HepG2 (cell line): ENCODE measurements at regions not wholly inside any gene's neighbourhood (a gene's known extent, or its start where the extent isn't known, plus 50 kb on each side); places are given as distances from the start of the nearest gene placed in this dataset.

ENCODE experiments used
- ATAC-seq: fragments of 200-7000 bp; cut with Tn5 transposase; 3 replicates; pipeline ENCODE4 v1.9.1; 2020; ENCODE audit warnings: mild to moderate bottlenecking, moderate library complexity
- BruUV-seq: library from RNA; stranded (reverse); fragments of 400-500 nt; replicated peaks from 2 replicates; lab custom pipeline; 2021; lab: Mats Ljungman, UMichigan
- CTCF ChIA-PET: fragments of 300-600 bp; formaldehyde crosslinking; extraction: SDS; loops from one replicate; lab custom pipeline; 2021; ENCODE audit warnings: low total read pairs, inconsistent platforms, low intra/inter-chr PET ratio; lab: Yijun Ruan, JAX
- POLR2A ChIA-PET: fragments of 350-600 bp; sonication (Branson Sonifier 250); formaldehyde crosslinking; loops from one replicate; lab custom pipeline; 2020; ENCODE audit warnings: antibody characterized with exemption, inconsistent platforms; lab: Yijun Ruan, JAX
- DNase-seq: peaks from one replicate; pipeline ENCODE4 v3.0.0-alpha.2; 2015; ENCODE audit warnings: low spot score
- FAIRE-seq: peaks from 3 replicates; lab custom pipeline; 2011; peaks lifted over from hg19 to GRCh38; lab: Jason Lieb, UNC
- H2AFZ ChIP-seq: one replicate; pipeline ENCODE4 v1.6.1; 2011; ENCODE audit warnings: low read length, inconsistent platforms
- H3K27ac ChIP-seq: fragments of 300-600 bp; 3 replicates; pipeline ENCODE4 v1.8.0; 2011; ENCODE audit warnings: mixed run types, mild to moderate bottlenecking, mixed read lengths, low read length, inconsistent platforms; ENCODE audit not compliant: insufficient read depth; ENCODE audit errors: extremely low read length
- H3K27me3 ChIP-seq, 2 experiments: fragments of 200-600 bp in 1 of 2; 2 replicates in 1 of 2; 3 replicates in 1 of 2; pipeline versions ENCODE4 v1.6.0 to v1.8.0; 2011; ENCODE audit warnings: low read length in 2 of 2, mild to moderate bottlenecking in 2 of 2, moderate library complexity in 2 of 2, inconsistent platforms in 1 of 2; ENCODE audit not compliant: insufficient read depth in 2 of 2, control insufficient read depth in 1 of 2
- H3K36me3 ChIP-seq, 2 experiments: fragments of 200-600 bp in 1 of 2; replicated peaks in 1 of 2; 2 replicates in 1 of 2; 3 replicates in 1 of 2; pipeline versions ENCODE4 v1.5.1 to v1.8.0; 2011; ENCODE audit warnings: low read length in 2 of 2, inconsistent platforms in 1 of 2; ENCODE audit not compliant: insufficient read depth in 2 of 2, control insufficient read depth in 1 of 2
- H3K4me1 ChIP-seq: 2 replicates; pipeline ENCODE4 v1.5.1; 2012; ENCODE audit warnings: low read length, inconsistent platforms; ENCODE audit not compliant: insufficient read depth
- H3K4me2 ChIP-seq: 2 replicates; pipeline ENCODE4 v1.6.0; 2011; ENCODE audit warnings: low read depth, low read length, inconsistent platforms
- H3K4me3 ChIP-seq, 3 experiments: fragments of 200-600 bp in 1 of 3; sonication (generic), shearing (Covaris generic) in 1 of 3; replicated peaks in 1 of 3; 2 replicates each; pipeline ENCODE4 v1.5.1; 2011 to 2016; ENCODE audit warnings: low read length in 3 of 3, inconsistent platforms in 2 of 3, low read depth in 2 of 3, mild to moderate bottlenecking in 2 of 3, control low read depth in 1 of 3, mixed read lengths in 1 of 3; ENCODE audit not compliant: insufficient read depth in 1 of 3
- H3K79me2 ChIP-seq: one replicate; pipeline ENCODE4 v1.6.1; 2011; ENCODE audit warnings: low read length, inconsistent platforms; ENCODE audit not compliant: insufficient read depth
- H3K9ac ChIP-seq: 2 replicates; pipeline ENCODE4 v1.6.0; 2011; ENCODE audit warnings: mild to moderate bottlenecking, low read depth, low read length, inconsistent platforms; ENCODE audit not compliant: insufficient read depth
- H3K9me3 ChIP-seq: 2 replicates; pipeline ENCODE4 v1.5.1; 2012; ENCODE audit warnings: mild to moderate bottlenecking, low read length
- H4K20me1 ChIP-seq: 2 replicates; pipeline ENCODE4 v1.6.0; 2011; ENCODE audit warnings: inconsistent platforms, mild to moderate bottlenecking, low read length, moderate library complexity; ENCODE audit not compliant: insufficient read depth
- EHMT2 ChIP-seq: fragments of 200-600 bp; sonication (generic); IDR thresholded peaks from 2 replicates; pipeline ENCODE4 v1.7.0; 2017; ENCODE audit warnings: antibody characterized with exemption, low read depth, low read length, borderline replicate concordance
- HNRNPUL1 ChIP-seq: fragments of 200-400 bp; formaldehyde crosslinking; IDR thresholded peaks from 2 replicates; pipeline ENCODE4 v1.6.1; 2017; ENCODE audit warnings: low read depth, mild to moderate bottlenecking, low read length, moderate library complexity
- IRX3 ChIP-seq: sonication (generic); formaldehyde crosslinking; IDR thresholded peaks from 2 replicates; pipeline ENCODE4 v1.8.1; 2023; ENCODE audit warnings: mild to moderate bottlenecking, low read depth, missing genetic modification reagents, borderline replicate concordance
- SP140L ChIP-seq: sonication (generic); formaldehyde crosslinking; IDR thresholded peaks from 2 replicates; pipeline ENCODE4 v1.4.0; 2020; ENCODE audit warnings: missing genetic modification reagents, borderline replicate concordance
- U2AF1 ChIP-seq: fragments of 200-400 bp; formaldehyde crosslinking; optimal IDR thresholded peaks from 2 replicates; pipeline ENCODE3; 2017; ENCODE audit warnings: mild to moderate bottlenecking, low read depth, low read length
- ZBTB20 ChIP-seq: sonication (generic); formaldehyde crosslinking; IDR thresholded peaks from 2 replicates; pipeline ENCODE4 v1.8.1; 2023; ENCODE audit warnings: missing genetic modification reagents, low read depth, mild to moderate bottlenecking, borderline replicate concordance
- ZBTB25 ChIP-seq: IDR thresholded peaks from 2 replicates; pipeline ENCODE4 v1.6.1; 2018; ENCODE audit warnings: missing genetic modification reagents
- ZBTB26 ChIP-seq: IDR thresholded peaks from 2 replicates; pipeline ENCODE4 v1.6.1; 2016; ENCODE audit warnings: missing compliant biosample characterization, missing genetic modification reagents, borderline replicate concordance
- ZBTB40 ChIP-seq, 2 experiments: fragments of 450-650 bp in 1 of 2; sonication (generic) in 1 of 2; formaldehyde crosslinking in 1 of 2; IDR thresholded peaks; 2 replicates each; pipeline versions ENCODE4 v1.6.1 to v1.8.0; 2016 to 2022; ENCODE audit warnings: antibody characterized with exemption in 1 of 2, mild to moderate bottlenecking in 1 of 2, missing genetic modification reagents in 1 of 2
- ZNF556 ChIP-seq: sonication (generic); formaldehyde crosslinking; IDR thresholded peaks from 2 replicates; pipeline ENCODE4 v1.4.0; 2020; ENCODE audit warnings: mild to moderate bottlenecking, missing genetic modification reagents, borderline replicate concordance
- ZSCAN30 ChIP-seq: sonication (generic); formaldehyde crosslinking; IDR thresholded peaks from 2 replicates; pipeline ENCODE4 v1.5.0; 2020; ENCODE audit warnings: mild to moderate bottlenecking, missing genetic modification reagents
- WGBS: methylation state at CpG from one replicate; pipeline ENCODE4 v1.1.6; 2017; ENCODE audit warnings: low lambda C conversion rate; 5-methylcytosine and 5-hydroxymethylcytosine counted together
- in situ Hi-C: cut with HindIII; loops from 2 replicates; pipeline ENCODE4 v1.10.0; 2017; ENCODE audit warnings: low pct_unique_long_range_greater_than_20kb; ENCODE audit not compliant: extremely low pct_ligation_motif_present
- intact Hi-C: fragments of 100-400 bp; cut with micrococcal nuclease; formaldehyde crosslinking; loops from one replicate; pipeline ENCODE4 v1.10.0; 2022; ENCODE audit not compliant: unreplicated experiment

- H3K9me3 ChIP-seq: no peaks in the 10 kb centered on the region
- H3K27me3 ChIP-seq: no peaks in the 10 kb centered on the region
- FAIRE-seq: no peak
- no peak overlapping the region for H3K9ac ChIP-seq
- ChIA-PET CTCF (no interaction called here), POLR2A (no interaction called here)
- H3K4me3 ChIP-seq: no peak overlapping the region
- no peak overlapping the region for H3K4me2 ChIP-seq
- DNase-seq: no peak
- BruUV-seq: no TSS peak
- no peak overlapping the region for H2AFZ ChIP-seq
- H3K4me1 ChIP-seq: no peaks in the 10 kb centered on the region
- intact Hi-C loops: no loop called here
- H3K36me3 ChIP-seq: no peaks in the 10 kb centered on the region
- WGBS: 0% methylated on average over 1 of the region's 1 CpG
- ATAC-seq: no peak
- in situ Hi-C loops: no loop called here
- H4K20me1 ChIP-seq: no peaks in the 10 kb centered on the region
- H3K27ac ChIP-seq: no peak overlapping the region
- H3K79me2 ChIP-seq: no peaks in the 10 kb centered on the region
- TF ChIP-seq ZNF556 (no peak), SP140L (CRISPR knock-in tag) (no peak), EHMT2 (no peak), ZBTB40 (IDR thresholded peaks at IDR 0.05) (no peak), ZBTB40 (CRISPR knock-in tag; IDR thresholded peaks at IDR 0.05) (no peak), ZBTB25 (CRISPR knock-in tag) (no peak), ZSCAN30 (no peak), ZBTB26 (CRISPR knock-in tag) (no peak), IRX3 (no peak), HNRNPUL1 (no peak), U2AF1 (no peak), ZBTB20 (CRISPR knock-in tag) (no peak)
Measured at GRCh38 chr13:83178008-83178407, 704.3 kb downstream of the SLITRK1 start.
